Immature natural killer cell (primary cell): ENCODE measurements at regions not wholly inside any gene's neighbourhood (a gene's known extent, or its start where the extent isn't known, plus 50 kb on each side); places are given as distances from the start of the nearest gene placed in this dataset.

ENCODE experiments used
- DNase-seq, 3 donors: peaks; one replicate each; pipeline ENCODE4 v3.0.0; 2022; ENCODE audit warnings: mixed read lengths in 1 of 3
- H3K27ac Mint-ChIP-seq, 6 donors: one replicate each; pipeline ENCODE4 v1.8.0; 2020; ENCODE audit warnings: mixed read lengths in 6 of 6, mild to moderate bottlenecking in 5 of 6, inconsistent platforms in 4 of 6, moderate library complexity in 3 of 6
- H3K27me3 Mint-ChIP-seq, 3 donors: one replicate each; pipeline ENCODE4 v1.8.0; 2020 to 2021; ENCODE audit warnings: low read depth in 3 of 3, mild to moderate bottlenecking in 3 of 3, mixed read lengths in 3 of 3, moderate library complexity in 3 of 3, inconsistent platforms in 1 of 3
- H3K36me3 Mint-ChIP-seq, 3 donors: one replicate each; pipeline ENCODE4 v1.8.0; 2020; ENCODE audit warnings: mixed read lengths in 3 of 3, inconsistent platforms in 2 of 3, mild to moderate bottlenecking in 2 of 3
- H3K4me1 Mint-ChIP-seq, 2 donors: one replicate each; pipeline ENCODE4 v1.8.0; 2020; ENCODE audit warnings: inconsistent platforms in 2 of 2, mild to moderate bottlenecking in 2 of 2, mixed read lengths in 2 of 2, moderate library complexity in 1 of 2
- H3K4me3 Mint-ChIP-seq, 5 donors: one replicate each; pipeline ENCODE4 v1.8.0; 2020; ENCODE audit warnings: mild to moderate bottlenecking in 5 of 5, mixed read lengths in 5 of 5, inconsistent platforms in 3 of 5, moderate library complexity in 3 of 5
- H3K9me3 Mint-ChIP-seq, 6 donors: one replicate each; pipeline ENCODE4 v1.8.0; 2020; ENCODE audit warnings: mild to moderate bottlenecking in 6 of 6, mixed read lengths in 6 of 6, inconsistent platforms in 4 of 6, moderate library complexity in 3 of 6

- H3K9me3 Mint-ChIP-seq, result peaks cover 0 to 1% (median 0%) of the 10 kb centered on the region in 6 donors
- H3K4me1 Mint-ChIP-seq, result no peaks in the 10 kb centered on the region
- DNase-seq, result no peak
- H3K27ac Mint-ChIP-seq, result no peak overlapping the region
- no peak overlapping the region for H3K4me3 Mint-ChIP-seq
- no peaks in the 10 kb centered on the region for H3K36me3 Mint-ChIP-seq
- peaks cover 0 to 4% (median 2%) of the 10 kb centered on the region in 3 donors for H3K27me3 Mint-ChIP-seq
Measured at GRCh38 chr15:93417156-93417555, 328.1 kb upstream of the RGMA start.

- no peak overlapping the region for H3K27ac Mint-ChIP-seq
- no peaks in the 10 kb centered on the region for H3K36me3 Mint-ChIP-seq
- H3K27me3 Mint-ChIP-seq, result peaks cover 0 to 7% (median 5%) of the 10 kb centered on the region in 3 donors
- no peak overlapping the region for H3K4me3 Mint-ChIP-seq
- H3K4me1 Mint-ChIP-seq, result no peaks in the 10 kb centered on the region
- DNase-seq, result no peak
- H3K9me3 Mint-ChIP-seq, result peaks cover 0 to 1% (median 0%) of the 10 kb centered on the region in 6 donors
Measured at GRCh38 chr15:93415576-93415975, 326.6 kb upstream of the RGMA start.

DNA sequence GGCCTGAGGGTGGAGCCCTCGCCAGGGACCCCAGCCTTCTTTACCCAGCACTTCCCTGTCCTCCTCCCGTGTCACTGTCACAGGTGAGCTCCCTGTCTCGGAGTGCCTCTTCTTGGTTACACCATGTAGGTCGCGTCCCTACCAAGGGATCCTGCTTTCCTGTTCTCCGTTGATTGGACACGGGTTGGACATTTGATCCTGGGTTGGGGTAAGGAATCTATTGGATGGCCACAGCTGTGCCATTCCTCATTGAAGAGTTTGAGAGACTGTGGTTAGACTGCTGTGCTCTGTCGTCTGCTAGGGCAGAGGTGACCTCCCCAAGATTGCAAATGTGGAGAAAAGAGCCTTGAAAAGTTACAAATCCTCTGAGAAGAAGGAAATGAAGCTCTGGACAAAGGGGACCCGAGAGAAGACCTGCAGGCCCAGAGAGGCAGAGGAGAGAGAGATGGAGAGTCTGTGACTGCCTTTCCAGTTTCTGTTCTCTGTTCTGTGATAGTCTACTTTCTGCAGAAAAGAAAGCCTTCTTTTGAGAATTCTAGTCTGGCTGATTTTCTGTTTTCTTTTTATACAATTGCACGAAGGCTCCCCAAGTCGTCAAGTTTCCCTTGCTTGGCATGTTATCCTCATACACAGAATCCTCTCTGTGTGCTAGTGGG, 325.7 kb upstream of the RGMA start:
- Mint-ChIP-seq H3K36me3 (no peaks in the 10 kb centered on the region), H3K4me3 (no peak overlapping the region), H3K27me3 (peaks cover 0 to 5% (median 5%) of the 10 kb centered on the region in 3 donors), H3K27ac (no peak overlapping the region), H3K9me3 (peaks cover 0 to 1% (median 0%) of the 10 kb centered on the region in 6 donors), H3K4me1 (no peaks in the 10 kb centered on the region)
- no peak for DNase-seq

DNA sequence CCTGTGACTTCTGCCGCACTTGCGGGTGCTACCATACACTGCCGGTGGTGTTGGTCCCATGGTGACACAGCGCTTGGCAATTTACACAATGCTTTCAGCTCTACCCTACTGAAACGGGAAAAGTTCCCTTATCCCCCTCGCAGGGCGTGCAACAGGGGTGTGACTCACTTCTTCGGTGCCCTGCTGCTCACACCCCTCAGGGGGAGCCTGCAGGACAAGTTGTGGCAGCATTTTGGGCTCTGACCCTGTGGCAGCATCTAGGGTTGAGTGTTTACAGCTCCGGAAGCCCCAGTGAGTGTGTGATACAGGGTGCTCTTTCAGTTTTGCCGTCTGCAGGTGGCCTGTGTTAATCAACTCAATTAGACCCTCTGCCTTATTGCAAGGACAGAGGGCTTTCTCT, 324.7 kb upstream of the RGMA start:
- peaks cover 0 to 5% (median 4%) of the 10 kb centered on the region in 3 donors for H3K27me3 Mint-ChIP-seq
- H3K27ac Mint-ChIP-seq, result no peak overlapping the region
- H3K36me3 Mint-ChIP-seq, result no peaks in the 10 kb centered on the region
- H3K4me3 Mint-ChIP-seq, result no peak overlapping the region
- peaks cover 0 to 1% (median 0%) of the 10 kb centered on the region in 6 donors for H3K9me3 Mint-ChIP-seq
- no peak for DNase-seq
- no peaks in the 10 kb centered on the region for H3K4me1 Mint-ChIP-seq

DNA sequence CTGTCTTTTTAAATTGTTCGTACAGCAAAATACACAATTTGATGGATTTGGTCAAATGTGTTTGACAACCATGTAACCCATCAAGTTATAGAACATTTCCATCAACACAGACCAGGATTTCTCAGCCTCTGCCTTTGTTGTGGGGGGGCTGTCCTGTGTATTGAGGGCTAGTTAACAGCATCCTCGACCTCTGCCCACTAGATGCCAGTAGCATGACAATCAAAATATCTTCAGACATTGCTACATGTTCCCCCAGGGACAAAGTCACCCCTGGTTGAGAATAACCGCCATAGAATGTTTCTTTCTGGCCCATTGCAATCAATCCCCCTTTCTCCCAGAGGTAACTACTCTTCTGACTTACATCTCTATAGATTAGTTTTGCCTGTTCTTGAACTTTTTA, 310.1 kb upstream of the RGMA start:
- no peak overlapping the region for H3K27ac Mint-ChIP-seq
- no peak overlapping the region for H3K4me3 Mint-ChIP-seq
- peaks cover 2 to 15% (median 7%) of the 10 kb centered on the region in 3 donors for H3K27me3 Mint-ChIP-seq
- no peak for DNase-seq
- no peaks in the 10 kb centered on the region for H3K4me1 Mint-ChIP-seq
- peaks cover 0 to 4% (median 0%) of the 10 kb centered on the region in 6 donors for H3K9me3 Mint-ChIP-seq
- no peaks in the 10 kb centered on the region for H3K36me3 Mint-ChIP-seq

DNA sequence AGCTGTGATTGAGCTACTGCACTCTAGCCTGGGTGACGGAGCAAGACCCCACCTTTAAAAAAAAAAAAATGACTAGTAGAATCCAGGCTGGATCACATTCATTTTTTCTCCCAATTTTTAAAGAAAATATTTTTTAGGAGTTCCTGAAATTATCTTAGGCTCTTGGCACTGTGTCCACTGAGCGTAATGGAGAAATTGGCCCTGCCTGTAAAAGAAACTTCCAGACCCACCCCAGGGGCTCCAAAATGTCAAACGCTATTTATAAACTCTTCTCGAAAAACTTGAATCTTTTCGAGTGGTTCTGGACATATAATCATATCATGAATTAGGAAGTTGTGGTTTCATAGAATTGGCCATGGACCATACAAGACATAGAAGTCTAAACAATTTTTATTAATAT, 300.2 kb upstream of the RGMA start:
- no peak overlapping the region for H3K4me3 Mint-ChIP-seq
- H3K36me3 Mint-ChIP-seq, result no peaks in the 10 kb centered on the region
- H3K27ac Mint-ChIP-seq, result no peak overlapping the region
- peaks cover 0 to 11% (median 2%) of the 10 kb centered on the region in 6 donors for H3K9me3 Mint-ChIP-seq
- H3K27me3 Mint-ChIP-seq, result peaks cover 0 to 6% (median 3%) of the 10 kb centered on the region in 3 donors
- no peak for DNase-seq
- H3K4me1 Mint-ChIP-seq, result no peaks in the 10 kb centered on the region

DNA sequence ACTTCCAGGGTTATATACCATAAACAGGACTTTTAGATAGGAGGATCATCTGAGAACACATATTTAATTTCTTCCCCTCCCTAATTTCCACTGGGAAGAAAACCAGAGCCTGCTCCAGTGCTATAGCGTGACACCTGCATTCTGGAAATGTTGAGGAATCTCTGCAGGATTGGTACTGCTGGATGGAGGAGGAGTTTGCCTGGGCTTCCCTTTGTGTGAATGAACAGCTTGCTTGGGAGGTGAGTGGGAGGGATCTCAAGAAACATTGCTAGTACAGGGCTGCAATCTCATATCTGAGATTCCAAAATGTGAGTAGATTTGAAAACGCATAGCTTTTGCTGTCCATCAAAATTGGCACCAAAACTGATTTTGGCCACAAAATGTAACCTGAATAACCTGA, 295.9 kb upstream of the RGMA start:
- Mint-ChIP-seq H3K27ac (no peak overlapping the region), H3K27me3 (peaks cover 0 to 2% (median 0%) of the 10 kb centered on the region in 3 donors), H3K4me1 (no peaks in the 10 kb centered on the region), H3K4me3 (no peak overlapping the region), H3K36me3 (no peaks in the 10 kb centered on the region), H3K9me3 (no peaks in the 10 kb centered on the region)
- no peak for DNase-seq

GRCh38 chr15:93382200-93382820, 293.3 kb upstream of the RGMA start:
- Mint-ChIP-seq H3K4me1 (no peaks in the 10 kb centered on the region), H3K27ac (no peak overlapping the region), H3K9me3 (no peaks in the 10 kb centered on the region), H3K36me3 (no peaks in the 10 kb centered on the region), H3K4me3 (no peak overlapping the region), H3K27me3 (peaks cover 0 to 2% (median 0%) of the 10 kb centered on the region in 3 donors)
- no peak for DNase-seq

GRCh38 chr15:93378558-93378957, 289.5 kb upstream of the RGMA start:
- Mint-ChIP-seq H3K27ac (no peak overlapping the region), H3K4me1 (no peaks in the 10 kb centered on the region), H3K9me3 (no peaks in the 10 kb centered on the region), H3K27me3 (peaks cover 1 to 4% (median 2%) of the 10 kb centered on the region in 3 donors), H3K4me3 (no peak overlapping the region), H3K36me3 (no peaks in the 10 kb centered on the region)
- DNase-seq, result no peak

GRCh38 chr15:93372865-93373223, 283.8 kb upstream of the RGMA start:
- peaks cover 1 to 5% (median 2%) of the 10 kb centered on the region in 3 donors for H3K27me3 Mint-ChIP-seq
- H3K36me3 Mint-ChIP-seq, result no peaks in the 10 kb centered on the region
- no peaks in the 10 kb centered on the region for H3K4me1 Mint-ChIP-seq
- no peaks in the 10 kb centered on the region for H3K9me3 Mint-ChIP-seq
- no peak overlapping the region for H3K4me3 Mint-ChIP-seq
- H3K27ac Mint-ChIP-seq, result no peak overlapping the region
- DNase-seq, result no peak

DNA sequence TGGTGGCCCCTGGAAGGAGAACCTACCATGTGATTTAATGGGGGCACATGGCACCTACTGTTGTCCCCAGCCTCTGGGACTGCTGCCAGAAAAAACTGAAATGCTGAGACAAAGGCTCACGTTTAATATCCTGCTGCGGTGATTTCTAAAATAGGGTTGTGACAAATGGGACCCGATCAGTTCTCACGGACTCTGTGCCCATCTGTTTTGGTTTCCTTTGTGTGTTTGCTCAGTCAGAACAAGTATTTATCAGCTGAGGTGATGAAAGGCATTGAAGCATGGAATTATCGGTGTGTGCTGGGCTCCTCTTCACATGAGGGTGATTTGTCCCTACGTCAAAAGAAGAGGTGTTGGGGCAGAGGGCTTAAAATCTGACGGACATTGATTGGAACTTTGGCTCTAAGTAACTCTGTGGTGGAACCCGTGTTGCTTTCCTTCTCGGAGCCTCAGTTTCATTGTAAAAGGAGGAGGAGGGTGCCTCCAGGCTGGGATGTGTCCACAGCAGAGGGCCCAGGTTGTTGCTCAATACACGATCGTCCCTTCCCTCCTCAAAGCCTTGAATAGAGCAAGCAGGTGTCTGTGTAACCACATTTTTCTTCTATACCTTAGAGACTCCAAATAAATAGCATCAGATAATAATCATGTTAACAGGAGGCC, 283.3 kb upstream of the RGMA start:
- H3K27me3 Mint-ChIP-seq, result peaks cover 1 to 5% (median 2%) of the 10 kb centered on the region in 3 donors
- H3K36me3 Mint-ChIP-seq, result no peaks in the 10 kb centered on the region
- H3K9me3 Mint-ChIP-seq, result no peaks in the 10 kb centered on the region
- H3K4me1 Mint-ChIP-seq, result no peaks in the 10 kb centered on the region
- H3K4me3 Mint-ChIP-seq, result no peak overlapping the region
- H3K27ac Mint-ChIP-seq, result no peak overlapping the region
- DNase-seq, result no peak

GRCh38 chr15:93366387-93367100, 277.5 kb upstream of the RGMA start:
- Mint-ChIP-seq H3K36me3 (no peaks in the 10 kb centered on the region), H3K27ac (no peak overlapping the region), H3K27me3 (peaks cover 1 to 3% (median 3%) of the 10 kb centered on the region in 3 donors), H3K4me3 (no peak overlapping the region), H3K4me1 (no peaks in the 10 kb centered on the region), H3K9me3 (no peaks in the 10 kb centered on the region)
- DNase-seq, result no peak

GRCh38 chr15:93362821-93363220, 273.8 kb upstream of the RGMA start:
- no peaks in the 10 kb centered on the region for H3K36me3 Mint-ChIP-seq
- H3K4me1 Mint-ChIP-seq, result no peaks in the 10 kb centered on the region
- peaks cover 1 to 3% (median 2%) of the 10 kb centered on the region in 3 donors for H3K27me3 Mint-ChIP-seq
- DNase-seq, result no peak
- no peak overlapping the region for H3K27ac Mint-ChIP-seq
- H3K9me3 Mint-ChIP-seq, result no peaks in the 10 kb centered on the region
- no peak overlapping the region for H3K4me3 Mint-ChIP-seq

- Mint-ChIP-seq H3K27me3 (peaks cover 1 to 3% (median 2%) of the 10 kb centered on the region in 3 donors), H3K36me3 (no peaks in the 10 kb centered on the region), H3K4me3 (no peak overlapping the region), H3K4me1 (no peaks in the 10 kb centered on the region), H3K9me3 (no peaks in the 10 kb centered on the region), H3K27ac (no peak overlapping the region)
- no peak for DNase-seq
Measured at GRCh38 chr15:93362203-93362602, 273.2 kb upstream of the RGMA start.
